Fibroblast of pulmonary artery (primary cell): ENCODE measurements at regions not wholly inside any gene's neighbourhood (a gene's known extent, or its start where the extent isn't known, plus 50 kb on each side); places are given as distances from the start of the nearest gene placed in this dataset.
A peak's percentile ranks its signal among the peaks of the same experiment; 100 is the strongest.

ENCODE experiments used
- DNase-seq: peaks from one replicate; pipeline ENCODE4 v3.0.0-alpha.2; 2010; ENCODE audit warnings: low read depth
- H3K4me3 ChIP-seq: replicated peaks from 2 replicates; pipeline ENCODE4 v1.5.1; 2011; ENCODE audit warnings: low read depth, mild to moderate bottlenecking, control low read depth, low read length, moderate library complexity
- CTCF ChIP-seq: IDR thresholded peaks from 2 replicates; pipeline ENCODE4 v1.5.1; 2011; ENCODE audit warnings: mild to moderate bottlenecking, control low read depth, low read length, inconsistent platforms; ENCODE audit errors: missing control alignments

- no peak for TF ChIP-seq CTCF
- no peak for DNase-seq
- H3K4me3 ChIP-seq, result no peak overlapping the region
Measured at GRCh38 chr2:144671695-144672455, 152.0 kb upstream of the ZEB2 start.

DNA sequence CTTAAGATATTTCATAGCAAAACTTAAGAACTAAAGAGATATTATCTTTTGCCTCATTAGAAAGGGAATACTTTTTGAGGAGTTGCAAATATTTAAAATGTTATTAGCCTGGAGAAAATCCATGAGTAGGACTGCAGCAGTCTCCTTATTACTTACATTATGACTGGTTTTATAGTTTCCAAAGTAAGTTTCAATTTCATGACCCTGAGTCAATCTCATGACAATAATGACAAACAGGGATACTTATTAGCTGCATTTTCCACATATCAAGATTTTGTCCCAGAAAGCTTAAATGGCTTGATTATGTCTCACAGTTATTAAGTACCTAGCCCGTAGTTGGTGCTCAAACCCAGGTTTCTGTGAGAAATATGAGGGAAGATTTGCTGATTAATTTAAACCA, 150.8 kb upstream of the ZEB2 start:
- no peak overlapping the region for H3K4me3 ChIP-seq
- TF ChIP-seq CTCF, result no peak
- no peak for DNase-seq

DNA sequence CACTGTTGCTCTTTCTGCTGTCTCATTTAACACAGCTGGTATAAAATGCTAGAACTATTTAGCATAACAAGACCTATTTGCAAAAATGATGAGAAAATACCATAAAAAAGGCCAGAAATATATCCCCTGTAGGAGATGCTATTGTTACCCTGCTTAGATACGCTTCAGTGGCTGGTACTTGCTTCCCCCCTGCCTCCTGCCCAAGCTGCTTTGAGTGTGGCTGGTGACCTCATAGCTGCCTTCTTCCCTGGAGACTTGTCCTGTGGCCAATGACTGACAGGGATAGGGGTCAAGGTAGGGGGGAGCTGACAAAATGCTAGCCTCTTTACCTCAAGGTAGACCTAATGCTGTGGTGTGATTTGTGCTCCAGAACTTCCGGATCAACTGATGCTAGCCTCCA, 150.2 kb upstream of the ZEB2 start:
- TF ChIP-seq CTCF, result no peak
- H3K4me3 ChIP-seq, result no peak overlapping the region
- DNase-seq, result no peak

DNA sequence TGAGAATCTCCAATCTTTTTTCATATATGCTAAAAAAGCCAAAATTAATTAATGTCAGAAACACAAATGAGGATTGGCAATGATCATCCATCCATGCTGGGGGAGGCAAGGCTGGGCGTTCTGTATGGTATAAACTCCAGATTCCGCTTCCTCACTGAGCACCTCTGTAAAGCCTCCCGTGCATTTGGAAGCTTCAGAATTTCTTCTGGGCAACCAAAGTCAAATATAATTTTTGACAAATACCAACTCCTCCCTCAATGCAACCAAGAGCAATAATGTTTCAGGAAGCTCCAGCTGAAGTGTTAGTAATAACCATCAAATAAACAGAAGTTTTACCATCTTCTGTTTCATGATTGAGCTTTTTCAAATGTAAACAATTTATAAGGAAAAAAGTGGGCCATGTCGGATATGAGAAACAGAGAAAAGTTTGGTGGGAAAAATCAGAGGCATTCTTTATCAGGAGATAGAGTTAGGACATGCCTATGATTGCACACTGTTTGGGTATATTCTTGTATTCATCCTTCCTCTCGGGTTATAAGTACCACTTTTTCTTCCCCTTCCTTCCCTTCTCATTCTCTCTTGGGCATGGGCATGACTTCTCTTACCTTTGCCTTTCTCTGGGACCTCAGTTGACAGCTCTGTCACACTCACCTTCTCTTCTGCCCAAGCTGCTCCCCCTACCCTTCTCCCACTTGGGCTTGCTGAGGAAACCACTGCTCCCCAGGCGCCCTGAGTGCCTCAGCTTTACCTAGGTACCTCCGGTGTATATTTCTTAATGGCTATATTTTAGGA, 149.5 kb upstream of the ZEB2 start:
- TF ChIP-seq CTCF, result no peak
- no peak for DNase-seq
- H3K4me3 ChIP-seq, result no peak overlapping the region

DNA sequence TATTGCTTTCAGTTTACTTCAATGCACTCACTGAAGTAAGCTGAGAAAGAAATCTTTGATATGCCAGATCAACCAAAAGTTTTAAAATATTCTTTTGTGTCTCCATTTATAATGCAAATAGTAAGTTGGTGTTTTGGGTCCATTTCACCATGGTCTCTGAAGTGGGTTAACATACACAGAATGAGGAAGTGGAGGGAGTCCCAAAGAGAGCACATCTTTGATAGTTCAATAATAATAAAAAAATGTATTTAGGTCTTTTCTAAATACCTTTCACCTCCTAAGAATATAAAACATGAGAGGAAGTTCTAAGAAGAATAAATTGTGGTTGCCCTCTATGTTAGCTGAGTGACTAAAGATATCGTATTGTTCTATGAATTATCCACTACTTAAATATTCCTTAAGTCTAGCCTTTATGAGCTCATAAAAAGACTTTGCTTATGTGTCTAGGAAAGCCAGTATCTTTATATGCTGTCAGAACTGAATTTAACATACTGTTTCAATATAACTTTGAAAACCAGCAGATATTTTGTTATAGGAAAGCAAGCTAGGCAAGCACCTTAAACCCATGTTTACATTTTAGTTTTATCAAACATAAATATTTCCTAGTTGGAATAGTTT, 148.7 kb upstream of the ZEB2 start:
- no peak for DNase-seq
- TF ChIP-seq CTCF, result no peak
- no peak overlapping the region for H3K4me3 ChIP-seq

DNA sequence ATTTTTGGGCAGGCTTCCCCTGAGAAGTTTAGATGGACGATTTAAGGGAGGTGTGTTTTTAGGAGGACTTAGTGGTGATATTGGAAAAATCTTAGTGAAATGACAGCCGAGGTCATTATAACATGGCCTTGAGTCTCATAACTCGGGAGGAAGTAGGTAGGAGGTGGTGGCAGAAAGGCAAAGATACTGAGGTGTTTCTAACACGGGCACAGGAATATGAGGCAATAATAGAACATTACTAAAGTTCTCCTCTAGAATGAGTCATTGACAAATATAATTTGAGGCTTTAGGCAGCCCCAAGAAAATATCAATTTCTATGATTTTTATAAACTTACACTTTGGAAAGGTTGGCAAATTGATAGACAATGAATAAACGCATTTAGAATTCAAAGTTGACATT, 146.1 kb upstream of the ZEB2 start:
- no peak overlapping the region for H3K4me3 ChIP-seq
- peak; percentile 41 for DNase-seq
- no peak for TF ChIP-seq CTCF
